Keratinocyte (primary cell): ENCODE measurements at regions not wholly inside any gene's neighbourhood (a gene's known extent, or its start where the extent isn't known, plus 50 kb on each side); places are given as distances from the start of the nearest gene placed in this dataset.

Experiments used
- EZH2 ChIP-seq: IDR thresholded peaks from one replicate; pipeline ENCODE4 v1.6.1; 2012; ENCODE audit warnings: inconsistent platforms, mild to moderate bottlenecking, low read length, moderate library complexity
- TF ChIP-seq, protein P1 (sequence below), 3 experiments: IDR thresholded peaks in 1 of 3; conservative IDR thresholded peaks in 1 of 3; optimal IDR thresholded peaks in 1 of 3; 2 replicates in 2 of 3; 3 replicates in 1 of 3; pipeline versions ENCODE3 to v1.5.1; 2011; ENCODE audit warnings: low read length in 3 of 3, mild to moderate bottlenecking in 3 of 3, moderate library complexity in 2 of 3, control low read depth in 1 of 3, inconsistent platforms in 1 of 3; ENCODE audit not compliant: insufficient read depth in 2 of 3; ENCODE audit errors: extremely low read depth in 1 of 3

DNA sequence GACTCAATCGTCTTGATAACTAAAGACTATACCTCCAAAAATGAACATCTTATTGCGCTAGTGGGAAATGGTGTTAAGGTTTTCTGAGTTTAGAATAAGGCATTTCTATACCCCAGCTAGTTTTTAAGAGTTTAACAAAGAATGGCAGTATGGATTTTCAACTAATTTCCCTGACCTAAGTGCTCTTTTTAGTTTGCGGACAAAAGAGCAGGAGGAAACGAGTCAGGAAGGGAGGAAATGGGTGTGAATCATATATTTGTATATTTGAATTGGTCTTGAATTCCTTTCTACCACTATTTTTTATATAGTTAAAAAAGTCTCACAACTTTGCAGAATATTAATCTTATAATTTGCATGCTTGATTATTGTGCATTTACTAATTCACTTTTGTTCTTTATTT lies 516.3 kb upstream of the ZNF608 start:
- TF ChIP-seq, protein P1, sequence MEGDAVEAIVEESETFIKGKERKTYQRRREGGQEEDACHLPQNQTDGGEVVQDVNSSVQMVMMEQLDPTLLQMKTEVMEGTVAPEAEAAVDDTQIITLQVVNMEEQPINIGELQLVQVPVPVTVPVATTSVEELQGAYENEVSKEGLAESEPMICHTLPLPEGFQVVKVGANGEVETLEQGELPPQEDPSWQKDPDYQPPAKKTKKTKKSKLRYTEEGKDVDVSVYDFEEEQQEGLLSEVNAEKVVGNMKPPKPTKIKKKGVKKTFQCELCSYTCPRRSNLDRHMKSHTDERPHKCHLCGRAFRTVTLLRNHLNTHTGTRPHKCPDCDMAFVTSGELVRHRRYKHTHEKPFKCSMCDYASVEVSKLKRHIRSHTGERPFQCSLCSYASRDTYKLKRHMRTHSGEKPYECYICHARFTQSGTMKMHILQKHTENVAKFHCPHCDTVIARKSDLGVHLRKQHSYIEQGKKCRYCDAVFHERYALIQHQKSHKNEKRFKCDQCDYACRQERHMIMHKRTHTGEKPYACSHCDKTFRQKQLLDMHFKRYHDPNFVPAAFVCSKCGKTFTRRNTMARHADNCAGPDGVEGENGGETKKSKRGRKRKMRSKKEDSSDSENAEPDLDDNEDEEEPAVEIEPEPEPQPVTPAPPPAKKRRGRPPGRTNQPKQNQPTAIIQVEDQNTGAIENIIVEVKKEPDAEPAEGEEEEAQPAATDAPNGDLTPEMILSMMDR (optimal IDR thresholded peaks at IDR 0.05 in 1 of 3, IDR thresholded peaks at IDR 0.05 in 1 of 3, conservative IDR thresholded peaks at IDR 0.05 in 1 of 3; ENCODE audit: extremely low read depth in 1 of 3, insufficient read depth in 2 of 3, low read length in 3 of 3) = no peak
- TF ChIP-seq EZH2 = no peak
